ENCODE measurements at regions not wholly inside any gene's neighbourhood (a gene's known extent, or its start where the extent isn't known, plus 50 kb on each side); places are given as distances from the start of the nearest gene placed in this dataset.

DNA sequence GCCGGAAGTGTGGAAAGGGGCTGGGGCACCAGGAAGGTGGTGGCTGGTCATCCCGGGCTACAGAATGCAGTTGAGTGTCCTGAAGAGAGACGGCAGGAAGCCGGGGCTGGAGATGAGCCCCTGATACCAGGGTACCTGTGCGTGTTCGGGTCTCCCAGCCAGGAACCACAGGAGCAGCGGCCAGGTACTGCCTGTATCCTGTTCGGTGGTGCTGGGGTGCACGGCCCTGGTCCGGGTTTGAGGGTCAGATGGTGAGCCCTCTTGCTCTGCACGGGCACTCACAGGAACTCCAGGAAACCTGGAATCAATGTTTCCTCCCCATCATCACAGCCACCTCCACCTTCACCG, 253.1 kb upstream of the B3GAT1 start:
- no TSS peak for BruUV-seq (replicated peaks)
- POLR2A ChIA-PET: no interaction called here
- no peak overlapping the region for H3K9ac ChIP-seq (ENCODE audit: low read length)

DNA sequence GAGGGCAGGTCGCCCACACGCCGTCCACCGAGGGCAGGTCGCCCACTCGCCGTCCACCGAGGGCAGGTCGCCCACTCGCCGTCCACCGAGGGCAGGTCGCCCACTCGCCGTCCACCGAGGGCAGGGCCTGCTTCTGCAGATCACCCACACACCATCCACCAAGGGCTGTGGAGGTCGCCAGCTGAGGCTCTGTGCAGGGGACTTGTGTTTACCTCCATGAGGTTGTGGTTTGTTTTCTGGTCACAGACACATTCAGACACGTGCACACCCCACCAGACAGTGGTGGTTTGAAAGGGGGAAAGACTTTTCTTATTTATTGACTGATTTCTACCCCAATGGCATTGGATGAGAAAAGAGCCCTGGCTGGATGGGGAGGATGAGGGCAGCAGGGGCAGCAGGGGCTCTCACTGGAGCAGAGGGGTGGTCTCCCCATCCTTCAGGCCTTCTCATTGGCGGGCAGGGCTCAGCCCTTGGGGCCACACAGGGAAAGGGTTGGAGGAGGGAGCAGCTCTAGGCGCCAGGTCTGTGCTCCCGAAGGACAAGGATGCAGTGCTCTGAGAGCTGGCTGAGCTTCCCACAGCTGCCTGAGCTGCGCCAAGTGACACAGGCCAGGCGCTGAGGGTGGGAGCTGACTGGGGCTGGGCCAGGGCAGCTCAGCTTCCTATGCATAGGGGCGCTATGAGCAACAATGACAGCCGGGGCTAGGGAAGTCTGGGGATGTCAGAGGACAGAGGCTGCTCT, 252.6 kb upstream of the B3GAT1 start:
- no peaks in the 10 kb centered on the region for H3K9me3 ChIP-seq (ENCODE audit: control insufficient read depth in 1 of 2, insufficient read depth in 1 of 2, low read depth in 1 of 2, low read length in 2 of 2)
- DNase-seq (ENCODE audit: low read depth, low spot score) (no peak), ATAC-seq (no peak)
- no peaks in the 10 kb centered on the region for H4K20me1 ChIP-seq (ENCODE audit: insufficient read depth)
- H3K27me3 ChIP-seq (ENCODE audit: insufficient read depth, low read length): peaks cover 28% of the 10 kb centered on the region
- ChIA-PET POLR2A (no interaction called here), CTCF (no interaction called here), RAD21 (ENCODE audit: low non-redundant PET in 1 of 2, low total read pairs in 2 of 2, uncharacterized antibody in 2 of 2, unreplicated experiment in 2 of 2) (no interaction called here)
- intact Hi-C loops (cut with micrococcal nuclease): no loop called here
- no peaks in the 10 kb centered on the region for H3K4me1 ChIP-seq (ENCODE audit: control insufficient read depth in 1 of 2, insufficient read depth in 2 of 2, low read length in 2 of 2)
- H3K27ac ChIP-seq (ENCODE audit: low read depth, low read length): no peak overlapping the region
- no peaks in the 10 kb centered on the region for H3K9me2 ChIP-seq (ENCODE audit: insufficient read depth)
- H3K79me2 ChIP-seq (ENCODE audit: insufficient read depth, low read length): no peaks in the 10 kb centered on the region
- TF ChIP-seq ZFX (IDR thresholded peaks at IDR 0.05) (no peak), SP1 (IDR thresholded peaks at IDR 0.05; ENCODE audit: low read depth) (no peak), SIN3A (IDR thresholded peaks at IDR 0.05; ENCODE audit: low read depth) (no peak), ZNF274 (IDR thresholded peaks at IDR 0.05; ENCODE audit: low read depth, low read length) (no peak)
- TF ChIP-seq, protein P1, sequence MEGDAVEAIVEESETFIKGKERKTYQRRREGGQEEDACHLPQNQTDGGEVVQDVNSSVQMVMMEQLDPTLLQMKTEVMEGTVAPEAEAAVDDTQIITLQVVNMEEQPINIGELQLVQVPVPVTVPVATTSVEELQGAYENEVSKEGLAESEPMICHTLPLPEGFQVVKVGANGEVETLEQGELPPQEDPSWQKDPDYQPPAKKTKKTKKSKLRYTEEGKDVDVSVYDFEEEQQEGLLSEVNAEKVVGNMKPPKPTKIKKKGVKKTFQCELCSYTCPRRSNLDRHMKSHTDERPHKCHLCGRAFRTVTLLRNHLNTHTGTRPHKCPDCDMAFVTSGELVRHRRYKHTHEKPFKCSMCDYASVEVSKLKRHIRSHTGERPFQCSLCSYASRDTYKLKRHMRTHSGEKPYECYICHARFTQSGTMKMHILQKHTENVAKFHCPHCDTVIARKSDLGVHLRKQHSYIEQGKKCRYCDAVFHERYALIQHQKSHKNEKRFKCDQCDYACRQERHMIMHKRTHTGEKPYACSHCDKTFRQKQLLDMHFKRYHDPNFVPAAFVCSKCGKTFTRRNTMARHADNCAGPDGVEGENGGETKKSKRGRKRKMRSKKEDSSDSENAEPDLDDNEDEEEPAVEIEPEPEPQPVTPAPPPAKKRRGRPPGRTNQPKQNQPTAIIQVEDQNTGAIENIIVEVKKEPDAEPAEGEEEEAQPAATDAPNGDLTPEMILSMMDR (IDR thresholded peaks at IDR 0.05 in 2 of 3, conservative IDR thresholded peaks at IDR 0.05 in 1 of 3; ENCODE audit: borderline replicate concordance in 1 of 3, insufficient read depth in 1 of 3, low read depth in 2 of 3, low read length in 2 of 3): no peak
- no peak overlapping the region for H3K9ac ChIP-seq (ENCODE audit: low read length)
- no peaks in the 10 kb centered on the region for H3K36me3 ChIP-seq (ENCODE audit: control insufficient read depth in 1 of 2, insufficient read depth in 2 of 2, low read length in 2 of 2)
- BruUV-seq (replicated peaks): no TSS peak
- H2AFZ ChIP-seq (ENCODE audit: low read depth, low read length, poor library complexity, severe bottlenecking): no peak overlapping the region
- no peak overlapping the region for H3K4me2 ChIP-seq (ENCODE audit: low read length)
- no peak overlapping the region for H3K4me3 ChIP-seq (replicated peaks in 1 of 2; ENCODE audit: low read depth in 1 of 2, low read length in 2 of 2)

More for the DNA sequence above, 253.1 kb upstream of the B3GAT1 start:
- no peak for TF ChIP-seq SIN3A (IDR thresholded peaks at IDR 0.05; ENCODE audit: low read depth)
- TF ChIP-seq, protein P1 (IDR thresholded peaks at IDR 0.05 in 2 of 3, conservative IDR thresholded peaks at IDR 0.05 in 1 of 3; ENCODE audit: borderline replicate concordance in 1 of 3, insufficient read depth in 1 of 3, low read depth in 2 of 3, low read length in 2 of 3): no peak
- no peak for TF ChIP-seq POLR2A (IDR thresholded peaks at IDR 0.05; ENCODE audit: borderline replicate concordance, extremely low read depth, insufficient read depth, insufficient read length)
- TF ChIP-seq POLR2AphosphoS5 (IDR thresholded peaks at IDR 0.05; ENCODE audit: low read depth, low read length): no peak
- no peak overlapping the region for H2AFZ ChIP-seq (ENCODE audit: low read depth, low read length, poor library complexity, severe bottlenecking)
- no peak for ATAC-seq
- H3K9me3 ChIP-seq (ENCODE audit: control insufficient read depth in 1 of 2, insufficient read depth in 1 of 2, low read depth in 1 of 2, low read length in 2 of 2): no peaks in the 10 kb centered on the region
- ChIA-PET RAD21 (ENCODE audit: low non-redundant PET in 1 of 2, low total read pairs in 2 of 2, uncharacterized antibody in 2 of 2, unreplicated experiment in 2 of 2) (no interaction called here), CTCF (no interaction called here)
- H3K9me2 ChIP-seq (ENCODE audit: insufficient read depth): no peaks in the 10 kb centered on the region
- H3K27me3 ChIP-seq (ENCODE audit: insufficient read depth, low read length): peaks cover 32% of the 10 kb centered on the region
- intact Hi-C loops (cut with micrococcal nuclease): no loop called here
- DNase-seq (ENCODE audit: low read depth, low spot score): no peak
- no peak overlapping the region for H3K27ac ChIP-seq (ENCODE audit: low read depth, low read length)
- no peaks in the 10 kb centered on the region for H3K4me1 ChIP-seq (ENCODE audit: control insufficient read depth in 1 of 2, insufficient read depth in 2 of 2, low read length in 2 of 2)
- H3K36me3 ChIP-seq (ENCODE audit: control insufficient read depth in 1 of 2, insufficient read depth in 2 of 2, low read length in 2 of 2): no peaks in the 10 kb centered on the region
- H3K4me2 ChIP-seq (ENCODE audit: low read length): no peak overlapping the region
- no peaks in the 10 kb centered on the region for H3K79me2 ChIP-seq (ENCODE audit: insufficient read depth, low read length)
- no peaks in the 10 kb centered on the region for H4K20me1 ChIP-seq (ENCODE audit: insufficient read depth)
- no peak overlapping the region for H3K4me3 ChIP-seq (replicated peaks in 1 of 2; ENCODE audit: low read depth in 1 of 2, low read length in 2 of 2)

Data from HCT116 (cell line).